GM19452 (cell line): ENCODE measurements at regions not wholly inside any gene's neighbourhood (a gene's known extent, or its start where the extent isn't known, plus 50 kb on each side); places are given as distances from the start of the nearest gene placed in this dataset.
"Not testable (repeated sequence)": the region's sequence is repeated elsewhere in the genome, so short reads cannot be mapped to it uniquely, and the experiment has no call there.

ENCODE experiments used
- ATAC-seq: cut with Tn5 transposase; IDR thresholded peaks from one replicate; pipeline ENCODE4 v1.9.1; 2021; ENCODE audit not compliant: unreplicated experiment

GRCh38 chr6:27633221-27633688 lies 160.3 kb upstream of the ZNF184 start:
- not testable (repeated sequence) for ATAC-seq

DNA sequence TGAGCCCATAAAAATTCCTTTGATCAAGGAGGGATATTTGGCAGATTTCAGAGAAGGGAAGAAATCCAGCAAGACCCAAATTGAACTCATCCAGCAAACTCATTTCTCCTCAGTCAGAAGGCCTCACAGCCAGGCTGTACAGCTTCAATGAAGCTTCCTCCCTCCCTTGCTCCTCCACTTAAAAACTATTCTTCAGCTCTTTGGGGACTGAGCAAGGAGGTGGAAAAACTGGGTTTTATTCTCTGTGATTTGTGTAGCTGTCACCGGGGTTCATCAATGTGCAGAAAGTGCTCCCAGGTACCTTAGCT lies 158.7 kb upstream of the ZNF184 start:
- no peak for ATAC-seq

DNA sequence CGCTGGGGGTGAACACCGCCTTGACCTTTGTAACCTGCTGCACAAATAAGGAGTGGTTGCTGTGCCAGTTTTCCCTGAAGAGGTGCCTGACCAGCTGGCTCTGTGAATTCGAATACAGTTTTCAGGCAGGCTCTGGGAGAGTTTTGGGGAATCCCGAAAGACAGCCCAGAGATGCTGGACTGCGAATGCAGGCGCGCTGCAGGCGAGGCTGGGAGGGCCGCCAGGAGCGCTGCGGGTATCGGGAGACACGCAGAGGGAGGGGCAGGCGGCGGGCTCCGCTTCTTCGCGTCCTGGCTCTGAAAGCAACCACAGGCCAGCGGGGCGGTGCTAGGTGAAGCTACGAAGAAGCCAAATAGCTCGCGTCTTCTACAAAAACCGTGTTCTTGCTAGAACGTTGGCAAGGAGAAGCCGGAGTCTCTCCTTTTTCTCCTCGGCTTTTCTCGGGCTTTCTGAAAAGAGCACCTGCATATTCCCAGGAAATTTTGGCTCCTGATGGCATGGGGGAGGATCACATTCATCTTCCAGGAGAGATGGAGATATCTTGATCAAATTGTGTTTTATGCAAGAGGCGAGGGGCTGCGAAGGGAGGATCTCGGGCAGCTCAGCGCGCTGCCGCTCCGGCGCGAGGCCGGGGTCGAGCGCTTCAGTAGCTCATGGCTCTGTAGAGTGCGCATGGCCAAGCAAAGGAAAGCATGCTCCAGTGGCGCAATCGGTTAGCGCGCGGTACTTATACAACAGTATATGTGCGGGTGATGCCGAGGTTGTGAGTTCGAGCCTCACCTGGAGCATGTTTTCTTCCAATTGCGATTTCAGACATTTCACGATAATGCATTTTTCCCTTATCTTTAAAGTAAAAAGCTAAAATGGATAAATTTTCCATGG lies 158.1 kb upstream of the ZNF184 start:
- ATAC-seq: no peak

- ATAC-seq: no peak
Measured at GRCh38 chr6:27624694-27625262, 151.9 kb upstream of the ZNF184 start.

DNA sequence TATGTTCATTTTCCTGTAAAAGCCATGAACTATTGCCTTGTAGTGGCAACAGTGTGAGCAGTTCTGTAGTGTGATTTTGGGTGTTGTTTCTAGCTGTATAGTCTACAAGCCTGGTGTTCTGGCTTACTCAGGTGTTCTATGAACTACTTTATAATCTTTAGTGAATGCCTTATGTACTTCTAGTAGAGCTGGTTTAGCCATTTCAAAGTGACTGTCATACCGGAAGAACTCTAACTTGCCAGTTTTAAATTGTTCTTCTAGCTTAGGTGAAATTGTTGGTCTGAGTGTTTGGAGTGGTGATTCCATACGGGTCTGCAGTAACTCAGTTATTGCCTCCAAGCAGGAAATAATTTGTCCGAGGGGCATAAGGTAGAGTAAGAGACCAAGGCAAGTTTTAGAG lies 150.2 kb upstream of the ZNF184 start:
- no peak for ATAC-seq

DNA sequence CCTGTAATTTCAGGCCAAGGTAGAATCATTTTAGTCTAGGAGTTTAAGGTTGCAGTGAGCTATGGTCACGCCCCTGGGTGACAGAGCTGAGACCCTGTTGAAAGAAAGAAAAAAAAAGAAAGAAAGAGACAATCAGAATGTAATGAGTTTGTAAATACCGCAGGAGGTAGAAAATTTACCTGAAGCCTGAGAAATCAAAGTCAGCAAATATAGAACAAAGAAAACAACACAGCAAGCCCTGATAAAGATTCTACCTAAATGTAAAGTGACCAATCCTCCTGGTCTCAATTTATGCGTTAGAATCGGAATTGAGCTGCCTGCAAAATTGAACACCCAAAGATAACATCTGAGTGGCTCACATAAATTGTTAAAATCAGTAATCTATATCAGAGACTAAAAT lies 146.5 kb upstream of the ZNF184 start:
- ATAC-seq: no peak

GRCh38 chr6:27617700-27618689 lies 145.1 kb upstream of the ZNF184 start:
- no peak for ATAC-seq

DNA sequence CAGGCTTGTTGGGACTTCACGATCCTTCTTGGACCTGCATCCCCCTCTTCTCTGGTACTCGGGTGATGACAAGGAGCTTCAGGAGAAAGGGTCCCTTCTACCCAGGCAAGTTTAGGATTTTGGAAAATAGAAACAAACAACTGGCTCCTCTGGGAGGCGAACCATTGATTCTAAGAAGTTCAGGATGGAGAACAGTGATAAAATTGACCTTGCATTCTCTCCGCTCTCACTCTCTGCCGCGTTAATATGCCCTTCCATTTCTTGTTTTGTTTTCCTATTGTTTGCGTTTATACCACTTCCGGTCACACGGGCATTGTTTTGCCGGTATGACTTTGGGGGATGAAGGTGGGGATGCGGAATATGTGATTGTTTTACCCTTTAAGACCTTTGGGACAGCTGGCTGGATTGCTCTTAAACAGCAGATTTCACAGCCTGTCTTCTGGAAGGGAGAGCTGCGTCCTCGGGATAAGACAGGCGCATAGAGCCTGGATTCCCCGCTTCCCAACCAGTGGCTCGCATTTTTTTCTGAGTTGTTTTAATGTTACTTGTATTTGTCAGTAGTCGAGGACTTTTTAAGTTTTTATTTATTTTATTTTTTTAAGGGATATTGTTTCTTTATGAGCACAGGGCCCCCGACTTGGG lies 144.3 kb upstream of the ZNF184 start:
- ATAC-seq: no peak

GRCh38 chr6:27616328-27617045 lies 143.6 kb upstream of the ZNF184 start:
- no peak for ATAC-seq

DNA sequence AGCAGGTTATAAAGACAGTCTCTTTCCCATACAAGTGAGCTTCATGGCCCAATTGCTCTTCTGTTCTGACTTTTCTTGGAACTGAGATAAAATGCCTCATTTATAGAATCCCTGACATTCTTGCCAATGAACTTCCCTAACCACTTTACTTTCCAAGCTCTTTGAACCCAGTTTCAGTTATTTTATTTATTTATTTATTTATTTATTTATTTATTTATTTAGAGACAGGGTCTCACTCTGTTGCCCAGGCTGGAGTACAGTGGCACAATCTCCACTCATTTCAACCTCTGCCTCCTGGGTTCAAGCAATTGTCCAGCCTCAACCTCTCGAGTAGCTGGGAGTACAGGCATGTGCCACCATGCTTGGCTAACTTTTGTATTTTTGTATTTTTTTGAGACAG lies 138.5 kb upstream of the ZNF184 start:
- ATAC-seq: no peak

- ATAC-seq: no peak
Measured at GRCh38 chr6:27608916-27609883, 136.3 kb upstream of the ZNF184 start.

- no peak for ATAC-seq
Measured at GRCh38 chr6:27605401-27606342, 132.8 kb upstream of the ZNF184 start.

DNA sequence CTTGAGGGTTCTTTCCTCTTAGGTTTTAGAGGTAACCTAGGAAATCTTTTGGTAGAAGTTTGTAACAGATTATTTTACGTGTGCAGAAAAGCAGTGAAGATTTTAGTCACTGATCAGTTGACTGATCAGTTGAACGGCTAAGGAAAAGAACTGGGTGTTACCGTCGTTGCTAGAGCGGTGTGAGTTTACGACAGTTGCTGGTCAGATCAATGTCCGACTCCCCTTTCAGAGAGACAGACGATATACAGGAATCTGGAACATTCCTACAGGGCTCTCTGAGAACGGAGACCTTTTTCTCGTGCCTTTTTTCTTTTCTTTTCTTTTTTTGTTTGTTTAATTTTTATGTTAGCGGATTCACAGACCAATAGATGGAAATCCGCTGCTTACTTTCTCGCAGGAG lies 132.1 kb upstream of the ZNF184 start:
- ATAC-seq: no peak

DNA sequence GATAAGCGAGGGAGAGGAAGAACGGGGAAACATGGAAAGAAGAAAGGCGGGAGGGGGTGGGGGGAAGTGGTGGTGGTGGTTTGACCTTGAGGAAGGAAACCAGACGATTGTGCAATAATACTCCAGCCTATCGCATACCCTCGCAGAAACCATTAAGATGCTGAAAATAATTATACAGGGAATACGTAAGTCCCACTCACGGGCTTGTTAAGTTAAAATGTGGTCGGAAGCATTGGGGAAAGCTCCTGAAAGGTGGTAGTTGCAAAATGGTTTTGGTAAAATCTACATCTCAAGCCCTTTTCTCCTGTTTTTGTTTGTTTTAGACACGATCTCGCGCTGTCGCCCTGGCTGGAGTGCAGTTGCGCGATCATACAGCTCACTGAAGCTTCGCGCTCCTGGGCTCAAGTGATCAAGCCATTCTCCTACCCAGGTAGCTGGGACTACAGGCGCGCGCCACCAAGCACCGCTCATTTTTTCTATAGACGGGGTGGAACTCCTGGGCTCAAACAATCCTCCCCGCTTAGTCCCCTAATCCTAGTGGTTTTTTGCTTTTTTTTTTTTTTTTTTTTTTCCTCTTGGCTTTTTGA lies 128.9 kb upstream of the ZNF184 start:
- ATAC-seq: no peak

DNA sequence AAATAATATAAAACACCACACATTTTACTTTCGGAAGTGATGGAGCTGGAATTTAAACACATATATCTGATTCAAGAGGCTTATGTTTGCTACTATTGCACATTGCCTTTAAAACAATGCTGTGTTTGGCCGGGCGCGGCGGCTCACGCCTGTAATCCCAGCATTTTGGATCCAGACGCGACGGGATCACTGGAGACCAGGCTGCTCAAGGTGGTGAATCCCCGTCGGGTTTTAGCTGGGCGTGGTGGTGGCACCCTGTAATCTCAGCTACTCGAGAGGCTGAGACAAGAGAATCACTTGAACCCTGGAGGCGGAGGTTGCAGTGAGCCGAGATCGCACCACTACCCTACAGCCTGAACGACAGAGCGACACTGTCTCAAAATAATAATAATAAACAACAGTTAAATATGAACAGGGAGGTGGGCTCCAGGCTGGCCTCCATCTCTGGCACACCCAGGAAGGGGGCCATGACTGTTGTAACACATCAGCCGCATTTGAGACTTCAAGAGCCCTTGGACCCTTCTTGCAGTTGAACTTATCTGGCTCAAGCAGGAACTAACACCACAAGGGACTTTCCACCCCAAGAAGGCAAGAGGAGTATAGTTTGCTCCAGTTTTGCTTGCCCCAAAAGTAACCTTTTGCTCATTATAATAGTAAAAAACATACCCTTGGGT lies 127.1 kb upstream of the ZNF184 start:
- no peak for ATAC-seq

GRCh38 chr6:27597031-27597567 lies 124.2 kb upstream of the ZNF184 start:
- not testable (repeated sequence) for ATAC-seq

DNA sequence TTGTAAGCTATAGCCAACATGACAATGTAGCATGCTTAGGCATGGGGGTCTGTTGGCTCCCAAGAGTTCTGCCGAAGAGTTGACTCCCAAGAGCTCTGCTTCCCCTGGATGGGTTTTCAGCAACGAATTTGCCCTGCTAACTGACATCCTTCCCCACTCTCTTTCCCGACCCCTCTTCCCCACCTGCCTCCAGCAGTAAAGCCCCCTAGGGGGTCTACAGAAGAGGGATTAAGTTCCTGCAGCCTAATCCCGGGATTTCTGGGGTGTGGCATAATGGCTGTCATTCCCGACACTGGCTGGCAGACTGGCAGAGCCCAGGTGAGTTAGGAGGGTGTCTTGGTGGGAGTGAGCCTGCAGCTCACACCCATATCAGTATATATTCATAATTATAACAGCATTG lies 121.0 kb upstream of the ZNF184 start:
- ATAC-seq: no peak
